Hematopoietic multipotent progenitor cell (in vitro differentiated cells): ENCODE measurements at regions not wholly inside any gene's neighbourhood (a gene's known extent, or its start where the extent isn't known, plus 50 kb on each side); places are given as distances from the start of the nearest gene placed in this dataset.

Experiments
- DNase-seq, 3 donors: peaks; one replicate each; pipeline ENCODE4 v3.0.0-alpha.2; 2011 to 2015; ENCODE audit warnings: low read depth in 2 of 3, low spot score in 2 of 3

GRCh38 chr6:8588176-8588575, 152.8 kb upstream of the SLC35B3 start:
- no peak for DNase-seq

- no peak for DNase-seq
Observed at GRCh38 chr6:8583291-8583690, 147.9 kb upstream of the SLC35B3 start.

GRCh38 chr6:8579372-8579771, 144.0 kb upstream of the SLC35B3 start:
- DNase-seq, result no peak

- DNase-seq, result no peak
Observed at GRCh38 chr6:8578006-8578405, 142.7 kb upstream of the SLC35B3 start.

GRCh38 chr6:8574749-8575468, 139.6 kb upstream of the SLC35B3 start:
- DNase-seq, result no peak

GRCh38 chr6:8574311-8574710, 139.0 kb upstream of the SLC35B3 start:
- DNase-seq, result no peak

- DNase-seq, result no peak
Observed at GRCh38 chr6:8570256-8570920, 135.0 kb upstream of the SLC35B3 start.

- no peak for DNase-seq
Observed at GRCh38 chr6:8562125-8562524, 126.8 kb upstream of the SLC35B3 start.

- no peak for DNase-seq
Observed at GRCh38 chr6:8558953-8559352, 123.6 kb upstream of the SLC35B3 start.

GRCh38 chr6:8557014-8557748, 121.8 kb upstream of the SLC35B3 start:
- no peak for DNase-seq

GRCh38 chr6:8556370-8557013, 121.1 kb upstream of the SLC35B3 start:
- DNase-seq, result no peak

GRCh38 chr6:8551993-8552392, 116.6 kb upstream of the SLC35B3 start:
- no peak for DNase-seq

- no peak for DNase-seq
Observed at GRCh38 chr6:8551386-8551785, 116.0 kb upstream of the SLC35B3 start.

- DNase-seq, result no peak
Observed at GRCh38 chr6:8549074-8549790, 113.9 kb upstream of the SLC35B3 start.

- DNase-seq, result no peak
Observed at GRCh38 chr6:8546496-8546895, 111.2 kb upstream of the SLC35B3 start.

- no peak for DNase-seq
Observed at GRCh38 chr6:8545336-8545735, 110.0 kb upstream of the SLC35B3 start.

GRCh38 chr6:8543714-8544113, 108.4 kb upstream of the SLC35B3 start:
- DNase-seq, result no peak

- DNase-seq, result peak in 1 of 3 donors; percentile 6
Observed at GRCh38 chr6:8539453-8539852, 104.1 kb upstream of the SLC35B3 start.

- DNase-seq, result no peak
Observed at GRCh38 chr6:8536122-8536521, 100.8 kb upstream of the SLC35B3 start.

- DNase-seq, result no peak
Observed at GRCh38 chr6:8535519-8535918, 100.2 kb upstream of the SLC35B3 start.
